ENCODE measurements at regions not wholly inside any gene's neighbourhood (a gene's known extent, or its start where the extent isn't known, plus 50 kb on each side); places are given as distances from the start of the nearest gene placed in this dataset.

DNA sequence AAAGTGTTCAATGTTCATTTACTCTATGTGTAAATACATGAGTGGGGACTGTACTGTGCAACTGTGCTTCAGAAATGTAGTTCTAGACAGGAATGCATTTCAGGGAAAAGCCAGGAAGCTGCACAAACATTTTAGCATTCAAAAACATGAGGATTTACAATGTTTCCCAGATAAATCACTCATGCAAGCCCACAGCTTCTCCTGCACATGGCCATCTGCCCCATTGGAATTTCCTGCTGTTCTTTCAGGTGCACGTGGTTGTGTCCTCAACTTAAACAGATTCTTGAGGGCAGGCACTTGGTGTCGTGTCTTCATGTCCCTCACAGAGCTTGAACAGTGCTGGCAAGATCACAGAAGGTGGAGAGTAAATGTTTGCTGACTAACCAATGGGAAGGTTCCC, 101.5 kb downstream of the UNC5CL start:
- no peak for DNase-seq (ENCODE audit: low spot score in 2 of 2, unreplicated experiment in 2 of 2)
- TF ChIP-seq, protein P1, sequence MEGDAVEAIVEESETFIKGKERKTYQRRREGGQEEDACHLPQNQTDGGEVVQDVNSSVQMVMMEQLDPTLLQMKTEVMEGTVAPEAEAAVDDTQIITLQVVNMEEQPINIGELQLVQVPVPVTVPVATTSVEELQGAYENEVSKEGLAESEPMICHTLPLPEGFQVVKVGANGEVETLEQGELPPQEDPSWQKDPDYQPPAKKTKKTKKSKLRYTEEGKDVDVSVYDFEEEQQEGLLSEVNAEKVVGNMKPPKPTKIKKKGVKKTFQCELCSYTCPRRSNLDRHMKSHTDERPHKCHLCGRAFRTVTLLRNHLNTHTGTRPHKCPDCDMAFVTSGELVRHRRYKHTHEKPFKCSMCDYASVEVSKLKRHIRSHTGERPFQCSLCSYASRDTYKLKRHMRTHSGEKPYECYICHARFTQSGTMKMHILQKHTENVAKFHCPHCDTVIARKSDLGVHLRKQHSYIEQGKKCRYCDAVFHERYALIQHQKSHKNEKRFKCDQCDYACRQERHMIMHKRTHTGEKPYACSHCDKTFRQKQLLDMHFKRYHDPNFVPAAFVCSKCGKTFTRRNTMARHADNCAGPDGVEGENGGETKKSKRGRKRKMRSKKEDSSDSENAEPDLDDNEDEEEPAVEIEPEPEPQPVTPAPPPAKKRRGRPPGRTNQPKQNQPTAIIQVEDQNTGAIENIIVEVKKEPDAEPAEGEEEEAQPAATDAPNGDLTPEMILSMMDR (IDR thresholded peaks at IDR 0.05; ENCODE audit: unreplicated experiment): no peak
- H3K36me3 Mint-ChIP-seq: peaks cover 3% of the 10 kb centered on the region
- peaks cover 7% of the 10 kb centered on the region for H3K4me1 Mint-ChIP-seq
- H3K27me3 Mint-ChIP-seq (ENCODE audit: low read depth): peaks cover 20% of the 10 kb centered on the region
- H3K9me3 Mint-ChIP-seq: peaks cover 16% of the 10 kb centered on the region
- no peak overlapping the region for H3K27ac Mint-ChIP-seq
- no peak overlapping the region for H3K4me3 Mint-ChIP-seq

DNA sequence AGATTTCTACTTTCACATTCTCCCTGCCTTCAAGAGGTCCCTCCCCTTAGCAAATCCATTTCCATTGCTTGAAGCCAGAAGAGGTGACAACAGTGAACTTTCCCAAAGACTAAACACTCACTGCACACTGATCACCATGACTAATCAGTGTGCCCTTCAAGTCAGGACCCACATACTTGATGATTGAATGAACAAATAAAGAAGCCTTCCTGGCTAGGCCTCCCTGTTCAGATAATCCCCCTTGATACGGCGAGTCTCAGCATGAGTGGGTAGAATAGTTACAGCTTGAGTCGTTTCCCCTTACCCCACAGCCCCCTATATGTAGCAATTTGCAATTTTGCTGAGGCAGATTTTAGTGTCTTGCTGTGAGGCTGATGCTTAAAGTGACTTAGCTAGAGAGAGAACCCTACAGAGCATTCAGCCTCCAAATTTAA, 102.2 kb downstream of the UNC5CL start:
- Mint-ChIP-seq H3K4me1 (peaks cover 7% of the 10 kb centered on the region), H3K27ac (peak overlapping the region; percentile 43), H3K9me3 (peaks cover 14% of the 10 kb centered on the region), H3K36me3 (peaks cover 3% of the 10 kb centered on the region), H3K27me3 (ENCODE audit: low read depth) (peaks cover 20% of the 10 kb centered on the region), H3K4me3 (no peak overlapping the region)
- DNase-seq (ENCODE audit: low spot score in 2 of 2, unreplicated experiment in 2 of 2): no peak
- TF ChIP-seq, protein P1 (IDR thresholded peaks at IDR 0.05; ENCODE audit: unreplicated experiment): no peak

DNA sequence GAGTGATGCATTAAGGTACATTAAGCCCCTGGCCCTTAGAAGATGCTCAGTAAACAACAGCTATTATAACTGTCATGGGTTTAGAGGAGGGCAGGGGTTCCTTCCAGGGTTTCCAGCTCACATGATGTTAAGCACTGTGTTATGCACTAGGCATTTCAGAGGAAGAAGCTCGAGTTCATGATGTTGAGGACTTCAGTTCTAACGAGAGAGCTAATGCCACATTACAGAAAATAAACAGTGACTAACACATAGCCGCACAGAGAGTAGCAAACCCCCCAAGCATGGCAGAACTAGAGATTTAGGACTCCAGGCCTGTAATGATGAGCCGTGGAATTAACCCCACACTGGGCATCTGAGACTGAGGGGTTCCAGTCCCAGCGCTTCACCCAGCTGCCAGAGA, 105.2 kb downstream of the UNC5CL start:
- no peaks in the 10 kb centered on the region for H3K36me3 Mint-ChIP-seq
- H3K27ac Mint-ChIP-seq: no peak overlapping the region
- peaks cover 7% of the 10 kb centered on the region for H3K4me1 Mint-ChIP-seq
- peaks cover 12% of the 10 kb centered on the region for H3K27me3 Mint-ChIP-seq (ENCODE audit: low read depth)
- TF ChIP-seq, protein P1 (IDR thresholded peaks at IDR 0.05; ENCODE audit: unreplicated experiment): no peak
- H3K9me3 Mint-ChIP-seq: no peaks in the 10 kb centered on the region
- no peak overlapping the region for H3K4me3 Mint-ChIP-seq
- DNase-seq (ENCODE audit: low spot score in 2 of 2, unreplicated experiment in 2 of 2): no peak

DNA sequence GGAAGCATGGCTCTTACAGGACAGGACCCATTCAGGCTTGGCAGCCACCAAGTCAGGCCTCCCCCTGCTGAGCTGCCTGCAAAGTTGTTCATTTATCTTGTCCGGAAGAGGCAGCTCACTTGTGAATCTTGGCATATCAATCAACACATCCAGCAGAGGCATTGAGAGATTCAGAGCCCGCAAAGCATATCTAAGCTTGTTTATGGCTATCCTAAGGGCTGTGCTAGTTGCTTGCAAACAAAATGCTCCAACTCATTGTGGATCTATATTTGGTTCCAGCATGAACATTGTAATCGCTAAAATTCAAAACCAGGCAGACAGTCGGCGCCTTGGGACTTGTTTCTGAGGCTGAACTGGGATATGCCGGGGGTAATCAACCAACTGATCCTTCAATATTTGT, 106.1 kb downstream of the UNC5CL start:
- H3K27me3 Mint-ChIP-seq (ENCODE audit: low read depth): peaks cover 12% of the 10 kb centered on the region
- no peak for DNase-seq (ENCODE audit: low spot score in 2 of 2, unreplicated experiment in 2 of 2)
- peaks cover 7% of the 10 kb centered on the region for H3K4me1 Mint-ChIP-seq
- no peaks in the 10 kb centered on the region for H3K36me3 Mint-ChIP-seq
- TF ChIP-seq, protein P1 (IDR thresholded peaks at IDR 0.05; ENCODE audit: unreplicated experiment): no peak
- no peaks in the 10 kb centered on the region for H3K9me3 Mint-ChIP-seq
- H3K27ac Mint-ChIP-seq: no peak overlapping the region
- H3K4me3 Mint-ChIP-seq: no peak overlapping the region

GRCh38 chr6:40932366-40932765, 106.7 kb downstream of the UNC5CL start:
- Mint-ChIP-seq H3K4me1 (peaks cover 7% of the 10 kb centered on the region), H3K36me3 (no peaks in the 10 kb centered on the region), H3K9me3 (no peaks in the 10 kb centered on the region), H3K27me3 (ENCODE audit: low read depth) (peaks cover 17% of the 10 kb centered on the region), H3K4me3 (no peak overlapping the region), H3K27ac (no peak overlapping the region)
- TF ChIP-seq, protein P1 (IDR thresholded peaks at IDR 0.05; ENCODE audit: unreplicated experiment): no peak
- DNase-seq (ENCODE audit: low spot score in 2 of 2, unreplicated experiment in 2 of 2): no peak

GRCh38 chr6:40931931-40932330, 107.1 kb downstream of the UNC5CL start:
- H3K4me3 Mint-ChIP-seq: no peak overlapping the region
- peaks cover 5% of the 10 kb centered on the region for H3K4me1 Mint-ChIP-seq
- TF ChIP-seq, protein P1 (IDR thresholded peaks at IDR 0.05; ENCODE audit: unreplicated experiment): no peak
- H3K27me3 Mint-ChIP-seq (ENCODE audit: low read depth): peaks cover 21% of the 10 kb centered on the region
- H3K36me3 Mint-ChIP-seq: no peaks in the 10 kb centered on the region
- H3K27ac Mint-ChIP-seq: no peak overlapping the region
- DNase-seq (ENCODE audit: low spot score in 2 of 2, unreplicated experiment in 2 of 2): no peak
- no peaks in the 10 kb centered on the region for H3K9me3 Mint-ChIP-seq
